GM12878 (cell line): ENCODE measurements at regions not wholly inside any gene's neighbourhood (a gene's known extent, or its start where the extent isn't known, plus 50 kb on each side); places are given as distances from the start of the nearest gene placed in this dataset.

Source experiments
- ATAC-seq: fragments of 200-7000 bp; cut with Tn5 transposase; 3 replicates; pipeline ENCODE4 v1.9.1; 2020; ENCODE audit warnings: mild to moderate bottlenecking, moderate library complexity
- BruUV-seq: library from RNA; stranded (reverse); fragments of 400-500 nt; replicated peaks from 2 replicates; lab custom pipeline; 2021; lab: Mats Ljungman, UMichigan
- CTCF ChIA-PET: fragments of 300-600 bp; sonication (Branson Sonifier 250); formaldehyde crosslinking; extraction: SDS; loops from one replicate; lab custom pipeline; 2021; ENCODE audit warnings: inconsistent platforms; lab: Yijun Ruan, JAX
- POLR2A ChIA-PET: fragments of 350-600 bp; formaldehyde crosslinking; extraction: SDS; loops from one replicate; lab custom pipeline; 2021; ENCODE audit warnings: inconsistent platforms; lab: Charles Lee
- RAD21 ChIA-PET: fragments of 300-600 bp; sonication (Branson Sonifier 250); formaldehyde crosslinking; loops from one replicate; lab custom pipeline; 2023; ENCODE audit warnings: antibody characterized with exemption; ENCODE audit not compliant: unreplicated experiment; lab: Charles Lee
- SMC1A ChIA-PET: fragments of 300-600 bp; sonication (Branson Sonifier 250); formaldehyde crosslinking; loops from one replicate; lab custom pipeline; 2023; ENCODE audit not compliant: unreplicated experiment, uncharacterized antibody; lab: Charles Lee
- DNase-seq: peaks from one replicate; pipeline ENCODE4 v3.0.0-alpha.2; 2011; ENCODE audit warnings: low read depth, low spot score
- FAIRE-seq: peaks from 3 replicates; lab custom pipeline; 2011; peaks lifted over from hg19 to GRCh38; lab: Jason Lieb, UNC
- H2AFZ ChIP-seq: 2 replicates; pipeline ENCODE4 v1.6.0; 2011; ENCODE audit warnings: low read depth, low read length, control low read depth; ENCODE audit not compliant: control insufficient read depth
- H3K27ac ChIP-seq: 2 replicates; pipeline ENCODE4 v1.5.1; 2011; ENCODE audit warnings: control low read depth; ENCODE audit not compliant: control insufficient read depth, insufficient read depth
- H3K27me3 ChIP-seq, 2 experiments: replicated peaks in 1 of 2; 2 replicates each; pipeline versions ENCODE4 v1.6.0 to v1.6.1; 2011; ENCODE audit warnings: low read length in 1 of 2; ENCODE audit not compliant: control insufficient read depth in 2 of 2, insufficient read depth in 2 of 2
- H3K36me3 ChIP-seq, 2 experiments: 2 replicates each; pipeline ENCODE4 v1.5.1; 2011; ENCODE audit warnings: low read length in 1 of 2; ENCODE audit not compliant: control insufficient read depth in 2 of 2, insufficient read depth in 2 of 2
- H3K4me1 ChIP-seq: 2 replicates; pipeline ENCODE4 v1.6.1; 2011; ENCODE audit warnings: mild to moderate bottlenecking, low read length, moderate library complexity, mixed read lengths; ENCODE audit not compliant: control insufficient read depth, insufficient read depth
- H3K4me2 ChIP-seq: 2 replicates; pipeline ENCODE4 v1.6.0; 2011; ENCODE audit warnings: control low read depth; ENCODE audit not compliant: control insufficient read depth, insufficient read depth
- H3K4me3 ChIP-seq: fragments of 200-600 bp; sonication (generic); 2 replicates; pipeline ENCODE4 v1.5.1; 2016
- H3K79me2 ChIP-seq: 2 replicates; pipeline ENCODE4 v1.6.0; 2011; ENCODE audit warnings: low read length; ENCODE audit not compliant: control insufficient read depth, insufficient read depth
- H3K9ac ChIP-seq: 2 replicates; pipeline ENCODE4 v1.8.0; 2011; ENCODE audit warnings: low read length, control low read depth, mixed read lengths; ENCODE audit not compliant: control insufficient read depth, insufficient read depth
- H3K9me3 ChIP-seq: replicated peaks from 3 replicates; pipeline ENCODE4 v1.5.1; 2011; ENCODE audit warnings: mild to moderate bottlenecking, low read length; ENCODE audit not compliant: control insufficient read depth, insufficient read depth
- H4K20me1 ChIP-seq: 2 replicates; pipeline ENCODE4 v1.6.0; 2011; ENCODE audit not compliant: control insufficient read depth, insufficient read depth
- CHD1 ChIP-seq: IDR thresholded peaks from 2 replicates; pipeline ENCODE4 v1.6.1; 2012; ENCODE audit warnings: low read depth, low read length, improper control_type of control experiment
- JUND ChIP-seq: IDR thresholded peaks from 2 replicates; pipeline ENCODE4 v1.6.1; 2012; ENCODE audit warnings: low read depth, mild to moderate bottlenecking, low read length, improper control_type of control experiment, moderate library complexity
- MYC ChIP-seq: IDR thresholded peaks from 2 replicates; pipeline ENCODE4 v1.6.1; 2011; ENCODE audit warnings: mild to moderate bottlenecking, low read length, moderate library complexity, inconsistent platforms; ENCODE audit not compliant: insufficient read depth, insufficient replicate concordance, insufficient read length, severe bottlenecking
- POLR2AphosphoS5 ChIP-seq: IDR thresholded peaks from 2 replicates; pipeline ENCODE4 v1.6.1; 2011; ENCODE audit warnings: mild to moderate bottlenecking, low read length, inconsistent platforms
- RUNX3 ChIP-seq: IDR thresholded peaks from 2 replicates; pipeline ENCODE4 v1.6.1; 2012; ENCODE audit warnings: low read length, inconsistent platforms
- SP1 ChIP-seq: IDR thresholded peaks from one replicate; pipeline ENCODE4 v1.6.1; 2011; ENCODE audit warnings: low read depth, low read length
- SPI1 ChIP-seq: IDR thresholded peaks from 2 replicates; pipeline ENCODE4 v1.6.1; 2011; ENCODE audit warnings: low read depth, mild to moderate bottlenecking, low read length, moderate library complexity, borderline replicate concordance; ENCODE audit not compliant: insufficient read depth
- ZSCAN29 ChIP-seq: fragments of 450-650 bp; IDR thresholded peaks from 2 replicates; pipeline ENCODE4 v1.6.1; 2017; ENCODE audit warnings: mild to moderate bottlenecking, moderate library complexity
- WGBS: methylation state at CpG from one replicate; pipeline ENCODE4 v1.1.6; 2016; ENCODE audit warnings: low lambda C conversion rate; ENCODE audit not compliant: insufficient replicate concordance, insufficient coverage; ENCODE audit errors: missing lambda C conversion rate; 5-methylcytosine and 5-hydroxymethylcytosine counted together
- in situ Hi-C: fragments of 300-500 bp; cut with MboI; formaldehyde crosslinking; loops from 9 replicates; pipeline ENCODE4 v1.14.3; 2018; ENCODE audit warnings: mixed read lengths
- intact Hi-C: fragments of 100-400 bp; cut with micrococcal nuclease; formaldehyde crosslinking; loops from one replicate; pipeline ENCODE4 v1.14.2; 2022; ENCODE audit not compliant: unreplicated experiment
- TF ChIP-seq, protein P1 (sequence below): IDR thresholded peaks from 2 replicates; pipeline ENCODE4 v1.6.1; 2012; ENCODE audit warnings: low read depth, low read length, improper control_type of control experiment
- TF ChIP-seq, protein P2 (sequence below): fragments of 450-650 bp; IDR thresholded peaks from 2 replicates; pipeline ENCODE4 v1.6.1; 2016; ENCODE audit warnings: mild to moderate bottlenecking
- TF ChIP-seq, protein P3 (sequence below): IDR thresholded peaks from 2 replicates; pipeline ENCODE4 v1.6.1; 2011; ENCODE audit warnings: low read depth, low read length, improper control_type of control experiment, borderline replicate concordance
- TF ChIP-seq, protein P4 (sequence below): IDR thresholded peaks from 2 replicates; pipeline ENCODE4 v1.6.1; 2011; ENCODE audit warnings: borderline replicate concordance, low read depth, mild to moderate bottlenecking, moderate library complexity, low read length; ENCODE audit not compliant: insufficient read depth, poor library complexity, severe bottlenecking

DNA sequence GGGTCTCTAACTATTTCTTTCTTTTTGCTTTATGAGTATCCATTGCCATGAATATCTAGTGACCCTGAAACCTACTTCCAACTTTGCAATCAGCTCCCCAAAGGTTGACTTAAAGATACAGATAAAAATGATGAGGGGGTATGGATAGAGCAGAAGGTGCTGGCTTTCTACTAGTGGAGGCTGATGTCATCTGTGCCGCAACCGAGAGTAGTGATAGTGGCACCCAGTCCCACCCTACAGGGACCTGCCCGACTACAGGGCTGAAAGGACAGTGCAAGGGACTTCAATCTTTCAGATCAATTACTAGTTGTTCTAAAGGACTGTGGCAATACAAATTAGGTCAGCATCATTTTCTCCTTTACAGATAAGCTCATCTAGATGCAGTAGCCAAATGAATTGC is 806.0 kb downstream of the VRK1 start:
- RAD21 ChIA-PET = interaction anchor here (1.0 kb wide), 1 partner anchor 22 kb away, joined by 3 read pairs; no protein-coding TSS in a partner anchor
- TF ChIP-seq, protein P1, sequence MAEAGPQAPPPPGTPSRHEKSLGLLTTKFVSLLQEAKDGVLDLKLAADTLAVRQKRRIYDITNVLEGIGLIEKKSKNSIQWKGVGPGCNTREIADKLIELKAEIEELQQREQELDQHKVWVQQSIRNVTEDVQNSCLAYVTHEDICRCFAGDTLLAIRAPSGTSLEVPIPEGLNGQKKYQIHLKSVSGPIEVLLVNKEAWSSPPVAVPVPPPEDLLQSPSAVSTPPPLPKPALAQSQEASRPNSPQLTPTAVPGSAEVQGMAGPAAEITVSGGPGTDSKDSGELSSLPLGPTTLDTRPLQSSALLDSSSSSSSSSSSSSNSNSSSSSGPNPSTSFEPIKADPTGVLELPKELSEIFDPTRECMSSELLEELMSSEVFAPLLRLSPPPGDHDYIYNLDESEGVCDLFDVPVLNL = no peak
- TF ChIP-seq SPI1 (no peak), POLR2AphosphoS5 (no peak), ZSCAN29 (no peak), RUNX3 (no peak), SP1 (no peak), MYC (no peak), JUND (no peak), CHD1 (no peak)
- TF ChIP-seq, protein P2, sequence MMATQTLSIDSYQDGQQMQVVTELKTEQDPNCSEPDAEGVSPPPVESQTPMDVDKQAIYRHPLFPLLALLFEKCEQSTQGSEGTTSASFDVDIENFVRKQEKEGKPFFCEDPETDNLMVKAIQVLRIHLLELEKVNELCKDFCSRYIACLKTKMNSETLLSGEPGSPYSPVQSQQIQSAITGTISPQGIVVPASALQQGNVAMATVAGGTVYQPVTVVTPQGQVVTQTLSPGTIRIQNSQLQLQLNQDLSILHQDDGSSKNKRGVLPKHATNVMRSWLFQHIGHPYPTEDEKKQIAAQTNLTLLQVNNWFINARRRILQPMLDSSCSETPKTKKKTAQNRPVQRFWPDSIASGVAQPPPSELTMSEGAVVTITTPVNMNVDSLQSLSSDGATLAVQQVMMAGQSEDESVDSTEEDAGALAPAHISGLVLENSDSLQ = no peak
- TF ChIP-seq, protein P3, sequence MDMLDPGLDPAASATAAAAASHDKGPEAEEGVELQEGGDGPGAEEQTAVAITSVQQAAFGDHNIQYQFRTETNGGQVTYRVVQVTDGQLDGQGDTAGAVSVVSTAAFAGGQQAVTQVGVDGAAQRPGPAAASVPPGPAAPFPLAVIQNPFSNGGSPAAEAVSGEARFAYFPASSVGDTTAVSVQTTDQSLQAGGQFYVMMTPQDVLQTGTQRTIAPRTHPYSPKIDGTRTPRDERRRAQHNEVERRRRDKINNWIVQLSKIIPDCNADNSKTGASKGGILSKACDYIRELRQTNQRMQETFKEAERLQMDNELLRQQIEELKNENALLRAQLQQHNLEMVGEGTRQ = no peak
- TF ChIP-seq, protein P4, sequence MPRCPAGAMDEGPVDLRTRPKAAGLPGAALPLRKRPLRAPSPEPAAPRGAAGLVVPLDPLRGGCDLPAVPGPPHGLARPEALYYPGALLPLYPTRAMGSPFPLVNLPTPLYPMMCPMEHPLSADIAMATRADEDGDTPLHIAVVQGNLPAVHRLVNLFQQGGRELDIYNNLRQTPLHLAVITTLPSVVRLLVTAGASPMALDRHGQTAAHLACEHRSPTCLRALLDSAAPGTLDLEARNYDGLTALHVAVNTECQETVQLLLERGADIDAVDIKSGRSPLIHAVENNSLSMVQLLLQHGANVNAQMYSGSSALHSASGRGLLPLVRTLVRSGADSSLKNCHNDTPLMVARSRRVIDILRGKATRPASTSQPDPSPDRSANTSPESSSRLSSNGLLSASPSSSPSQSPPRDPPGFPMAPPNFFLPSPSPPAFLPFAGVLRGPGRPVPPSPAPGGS = no peak
- FAIRE-seq (no peak), DNase-seq (no peak), ATAC-seq (no peak)
- no peak overlapping the region for H3K27ac ChIP-seq
- H3K9ac ChIP-seq = no peak overlapping the region
- H3K9me3 ChIP-seq = no peaks in the 10 kb centered on the region
- no peaks in the 10 kb centered on the region for H3K27me3 ChIP-seq
- in situ Hi-C loops (no loop called here), intact Hi-C loops (no loop called here)
- H4K20me1 ChIP-seq = no peaks in the 10 kb centered on the region
- no TSS peak for BruUV-seq
- H3K4me3 ChIP-seq = no peak overlapping the region
- SMC1A ChIA-PET = interaction anchor here (0.9 to 2.1 kb wide), 6 partner anchors 12 to 418 kb away, joined by 3 to 6 read pairs (median 4); no protein-coding TSS in a partner anchor
- no peak overlapping the region for H2AFZ ChIP-seq
- no peak overlapping the region for H3K4me2 ChIP-seq
- WGBS = 49% methylated on average over 3 of the region's 3 CpGs
- H3K36me3 ChIP-seq = no peaks in the 10 kb centered on the region
- POLR2A ChIA-PET = no interaction called here
- H3K79me2 ChIP-seq = no peaks in the 10 kb centered on the region
- CTCF ChIA-PET = interaction anchor here (2.1 kb wide), 1 partner anchor 427 kb away, joined by 5 read pairs; no protein-coding TSS in a partner anchor
- H3K4me1 ChIP-seq = no peaks in the 10 kb centered on the region
